Osteocyte (in vitro differentiated cells): ENCODE measurements at regions not wholly inside any gene's neighbourhood (a gene's known extent, or its start where the extent isn't known, plus 50 kb on each side); places are given as distances from the start of the nearest gene placed in this dataset.

ENCODE experiments used
- DNase-seq: peaks from one replicate; pipeline ENCODE4 v3.0.0; 2021; ENCODE audit warnings: mixed read lengths; ENCODE audit not compliant: unreplicated experiment; ENCODE audit errors: extremely low spot score
- H3K27ac Mint-ChIP-seq: one replicate; pipeline ENCODE4 v1.8.0; 2021; ENCODE audit warnings: mild to moderate bottlenecking, mixed read lengths; ENCODE audit not compliant: unreplicated experiment
- H3K27me3 Mint-ChIP-seq: one replicate; pipeline ENCODE4 v1.8.0; 2021; ENCODE audit warnings: mixed read lengths; ENCODE audit not compliant: unreplicated experiment
- H3K36me3 Mint-ChIP-seq: one replicate; pipeline ENCODE4 v1.8.0; 2021; ENCODE audit warnings: mixed read lengths; ENCODE audit not compliant: unreplicated experiment
- H3K4me1 Mint-ChIP-seq: one replicate; pipeline ENCODE4 v1.8.0; 2021; ENCODE audit warnings: mixed read lengths; ENCODE audit not compliant: unreplicated experiment
- H3K4me3 Mint-ChIP-seq: one replicate; pipeline ENCODE4 v1.8.0; 2021; ENCODE audit warnings: mild to moderate bottlenecking, moderate library complexity, mixed read lengths; ENCODE audit not compliant: unreplicated experiment
- H3K9me3 Mint-ChIP-seq: one replicate; pipeline ENCODE4 v1.8.0; 2021; ENCODE audit warnings: mixed read lengths; ENCODE audit not compliant: unreplicated experiment
- CTCF ChIP-seq: fragments of 200-600 bp; sonication (generic); IDR thresholded peaks from 2 replicates; pipeline ENCODE4 v1.5.0; 2021; ENCODE audit warnings: antibody characterized with exemption, mild to moderate bottlenecking, moderate library complexity

GRCh38 chr2:138333677-138334076 is 167.9 kb upstream of the SPOPL start:
- Mint-ChIP-seq H3K27ac (no peak overlapping the region), H3K4me3 (no peak overlapping the region), H3K4me1 (peaks cover 20% of the 10 kb centered on the region), H3K27me3 (no peaks in the 10 kb centered on the region), H3K36me3 (no peaks in the 10 kb centered on the region), H3K9me3 (no peaks in the 10 kb centered on the region)
- DNase-seq, result no peak
- no peak for TF ChIP-seq CTCF

GRCh38 chr2:138334323-138334722 is 167.2 kb upstream of the SPOPL start:
- Mint-ChIP-seq H3K4me1 (peaks cover 15% of the 10 kb centered on the region), H3K27me3 (no peaks in the 10 kb centered on the region), H3K9me3 (no peaks in the 10 kb centered on the region), H3K4me3 (no peak overlapping the region), H3K36me3 (no peaks in the 10 kb centered on the region), H3K27ac (no peak overlapping the region)
- no peak for TF ChIP-seq CTCF
- DNase-seq, result no peak

- no peak for DNase-seq
- Mint-ChIP-seq H3K9me3 (no peaks in the 10 kb centered on the region), H3K4me3 (no peak overlapping the region), H3K4me1 (peaks cover 13% of the 10 kb centered on the region), H3K27me3 (no peaks in the 10 kb centered on the region), H3K27ac (no peak overlapping the region), H3K36me3 (no peaks in the 10 kb centered on the region)
- TF ChIP-seq CTCF, result no peak
These were observed 166.5 kb upstream of the SPOPL start for GRCh38 chr2:138335036-138335435.

GRCh38 chr2:138336146-138336545 is 165.4 kb upstream of the SPOPL start:
- Mint-ChIP-seq H3K4me3 (no peak overlapping the region), H3K4me1 (peaks cover 13% of the 10 kb centered on the region)

GRCh38 chr2:138355244-138355643 is 146.3 kb upstream of the SPOPL start:
- H3K27me3 Mint-ChIP-seq, result peaks cover 27% of the 10 kb centered on the region
- no peak overlapping the region for H3K27ac Mint-ChIP-seq
- H3K4me3 Mint-ChIP-seq, result no peak overlapping the region
- H3K36me3 Mint-ChIP-seq, result no peaks in the 10 kb centered on the region
- no peak for DNase-seq
- no peaks in the 10 kb centered on the region for H3K9me3 Mint-ChIP-seq
- peaks cover 9% of the 10 kb centered on the region for H3K4me1 Mint-ChIP-seq
- TF ChIP-seq CTCF, result no peak

More at GRCh38 chr2:138336146-138336545, 165.4 kb upstream of the SPOPL start:
- no peak for DNase-seq
- Mint-ChIP-seq H3K27me3 (no peaks in the 10 kb centered on the region), H3K9me3 (no peaks in the 10 kb centered on the region), H3K36me3 (no peaks in the 10 kb centered on the region), H3K27ac (no peak overlapping the region)
- no peak for TF ChIP-seq CTCF
